Stimulated activated CD4-positive, alpha-beta T cell treated with anti-CD3 and anti-CD28 coated beads, Interleukin-15, amount 100 ng/mL, for 48 hours (primary cell): ENCODE measurements at regions not wholly inside any gene's neighbourhood (a gene's known extent, or its start where the extent isn't known, plus 50 kb on each side); places are given as distances from the start of the nearest gene placed in this dataset.

ENCODE experiments used
- DNase-seq, 2 donors: peaks; one replicate each; pipeline ENCODE4 v3.0.0-alpha.2; 2020; ENCODE audit warnings: low read depth in 2 of 2

DNA sequence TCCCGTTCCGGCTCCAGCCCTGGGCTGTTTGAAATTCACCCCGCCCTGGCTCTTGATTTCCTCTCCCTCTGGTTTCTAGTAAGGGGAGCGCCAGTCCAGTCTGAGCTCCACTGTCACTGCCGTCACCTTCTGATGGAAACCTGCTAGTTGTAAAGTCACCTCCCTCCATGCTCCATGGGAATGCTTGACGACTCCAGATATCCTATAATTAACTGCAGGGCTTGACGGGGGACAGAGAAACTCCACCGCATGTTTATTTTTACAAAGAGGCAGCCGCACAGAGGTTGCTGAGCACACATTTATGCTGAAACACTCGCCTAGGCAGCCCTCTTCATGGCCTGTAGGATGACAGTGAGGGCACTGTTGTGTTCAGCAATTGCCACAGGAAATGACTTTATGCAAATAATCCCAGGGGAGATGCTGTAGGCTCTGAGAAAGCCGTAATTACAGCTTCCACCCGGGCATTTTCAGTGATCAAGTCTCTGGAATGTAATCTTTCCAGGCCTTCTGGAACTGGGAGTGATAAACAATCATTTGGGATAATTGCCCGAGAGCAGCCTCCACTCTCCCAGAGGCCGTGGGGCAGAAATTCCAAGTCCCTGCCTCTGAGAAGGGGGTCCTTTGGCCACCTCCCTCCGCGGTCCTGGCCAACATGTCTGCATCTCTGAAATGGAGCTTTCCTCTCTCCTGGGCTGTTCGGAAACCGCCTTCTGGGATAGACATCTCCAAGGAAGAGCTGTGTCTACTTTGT is 300.5 kb downstream of the KLF6 start:
- no peak for DNase-seq

DNA sequence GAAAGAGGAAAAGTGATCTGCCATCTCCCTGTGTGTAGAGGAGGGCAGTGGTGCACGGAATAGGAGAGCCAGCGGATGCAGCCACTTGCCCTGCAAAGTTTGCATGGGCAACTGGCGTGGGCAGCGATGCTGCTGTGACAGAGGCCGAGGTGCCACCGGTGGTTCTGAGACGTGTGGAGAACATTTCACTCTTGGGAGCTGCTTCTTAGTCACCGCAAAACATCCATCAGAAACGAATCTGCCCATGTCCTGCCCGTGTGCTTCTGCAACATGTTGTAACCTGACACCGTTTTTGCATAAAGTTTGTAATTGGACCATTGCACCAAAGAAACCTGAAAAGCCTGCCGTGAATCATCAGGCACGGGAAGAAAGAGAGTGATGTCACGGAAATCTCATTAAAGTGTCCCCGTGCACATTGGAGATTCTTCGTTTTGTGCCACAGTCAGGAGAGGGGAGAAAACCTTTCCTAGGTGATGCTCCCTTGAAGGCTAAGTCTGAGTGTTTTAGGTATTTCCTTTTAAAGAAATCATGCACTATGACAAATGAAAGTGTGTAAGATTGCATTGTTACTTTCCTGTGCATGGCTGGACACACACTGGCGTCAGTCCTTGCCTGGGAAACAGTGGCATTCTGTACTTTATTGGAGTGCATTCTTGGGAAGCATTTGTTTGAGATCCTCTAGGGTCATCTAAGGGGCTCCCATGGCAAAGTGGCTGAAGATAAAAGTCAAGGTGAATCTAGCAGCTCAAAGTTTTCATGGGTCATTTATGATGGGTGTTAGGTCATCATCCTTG is 302.6 kb downstream of the KLF6 start:
- peak in 1 of 2 donors; percentile 10 for DNase-seq

DNA sequence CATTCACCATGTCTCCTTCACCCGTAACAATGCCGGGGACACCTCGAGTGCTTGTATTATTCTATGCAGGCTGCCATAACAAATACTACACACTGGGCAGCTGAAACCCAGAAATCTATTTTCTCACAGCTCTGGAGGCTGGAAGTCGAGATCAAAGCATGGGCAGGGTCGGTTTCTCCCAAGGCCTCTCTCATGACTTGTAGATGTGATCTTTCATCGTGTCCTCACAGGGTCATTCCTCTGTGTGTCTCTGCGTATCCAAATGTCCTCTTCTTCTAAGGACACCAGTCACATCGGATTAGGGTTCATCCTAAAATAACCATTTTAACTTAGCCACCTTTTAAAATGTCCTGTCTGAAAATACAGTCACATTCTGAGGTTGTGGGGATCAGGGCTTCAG is 303.5 kb downstream of the KLF6 start:
- DNase-seq, result no peak

DNA sequence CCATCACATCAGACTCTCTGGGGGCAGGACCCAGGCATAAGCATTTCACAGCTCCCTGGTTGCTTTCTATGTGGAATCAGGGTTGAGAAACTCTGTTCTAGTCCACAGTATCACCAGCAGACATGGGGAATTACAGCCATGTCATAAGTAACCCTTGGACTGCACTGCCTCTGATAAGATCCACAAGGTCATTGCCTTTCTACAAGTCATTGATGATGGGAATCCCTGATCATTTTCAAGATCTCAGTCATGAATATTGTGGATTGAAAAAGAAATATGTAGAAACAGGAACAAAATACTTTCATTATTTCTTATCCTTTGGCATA is 304.1 kb downstream of the KLF6 start:
- DNase-seq, result no peak

DNA sequence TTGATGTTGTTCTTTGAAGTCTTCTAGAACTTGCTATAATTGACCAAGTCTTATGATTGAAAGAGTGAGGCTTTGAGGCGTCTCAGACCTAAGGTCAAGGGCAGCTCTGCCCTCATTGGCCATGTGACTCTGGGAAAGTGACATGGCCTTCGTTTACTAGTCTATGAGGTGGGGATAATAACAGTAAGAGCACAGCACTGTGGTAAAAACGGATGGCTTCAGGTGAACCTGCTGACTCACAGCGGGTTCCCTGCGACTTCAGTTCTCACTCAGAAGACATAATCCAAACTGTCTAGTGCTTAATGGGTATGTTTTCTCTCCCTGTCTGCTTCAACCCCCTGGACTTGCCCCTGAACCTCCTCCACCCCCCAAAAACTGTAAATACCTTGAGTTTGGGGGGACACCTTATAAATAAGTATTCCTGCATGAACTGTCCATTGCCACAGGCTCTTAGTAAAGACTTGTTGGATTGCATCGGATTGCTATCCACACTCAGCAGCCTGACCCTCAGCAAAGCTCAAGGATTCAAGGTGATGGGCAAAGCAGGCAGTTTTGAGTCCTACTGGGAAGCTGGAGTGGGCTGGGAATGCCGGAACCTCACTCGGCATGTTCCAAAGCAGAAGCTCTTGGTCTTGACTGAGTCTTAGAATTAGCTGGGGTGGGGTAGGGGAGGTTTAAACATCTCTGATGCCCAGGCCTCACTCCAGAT is 304.6 kb downstream of the KLF6 start:
- DNase-seq, result no peak

DNA sequence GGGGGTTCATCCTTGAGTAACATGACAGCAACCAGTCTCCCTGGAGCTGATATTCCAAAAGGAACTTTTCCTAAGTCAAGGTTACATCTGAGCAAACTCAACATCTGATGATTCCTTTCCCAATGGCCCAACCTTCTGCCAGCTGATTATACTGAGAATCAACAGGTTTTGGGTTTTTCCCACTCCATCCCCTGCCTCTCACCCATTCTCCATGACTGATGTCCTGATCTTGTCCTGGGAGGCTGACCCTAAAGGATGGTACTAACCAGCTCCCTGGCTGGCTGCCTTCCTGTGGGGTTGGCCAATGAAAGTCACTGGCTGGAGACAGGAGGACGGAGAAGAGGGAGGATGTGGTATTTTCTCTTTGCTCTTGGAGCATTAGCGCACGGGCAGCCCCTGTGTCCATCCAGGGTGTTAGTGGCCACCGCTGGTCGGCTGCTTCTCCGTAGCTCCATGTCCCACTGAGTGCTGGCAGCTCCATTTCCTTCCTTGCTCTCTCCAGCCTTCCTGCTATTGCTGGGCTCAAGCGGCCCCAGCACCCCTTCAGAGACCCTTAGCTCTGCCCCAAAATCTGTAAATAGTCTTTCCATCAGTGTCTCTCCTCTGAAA is 306.2 kb upstream of the PITRM1 start:
- no peak for DNase-seq

DNA sequence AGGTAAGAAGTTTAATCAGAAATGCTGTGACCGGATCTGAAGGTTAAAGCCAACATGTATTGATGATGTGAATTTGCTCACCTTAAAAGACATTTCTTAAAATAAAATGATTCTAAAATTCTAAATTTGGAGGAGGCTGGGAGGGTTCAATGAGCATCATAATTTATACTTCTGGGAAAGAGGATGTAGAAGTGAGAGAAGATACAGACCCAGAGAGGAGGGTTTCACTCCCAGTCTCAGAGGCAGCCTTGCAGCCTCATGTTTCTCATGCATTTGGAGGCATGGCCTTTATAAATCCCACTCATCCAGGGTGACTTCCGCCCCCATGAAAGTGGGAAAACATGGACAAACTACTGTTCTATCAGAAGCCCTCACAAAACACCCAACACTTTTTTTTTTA is 305.6 kb upstream of the PITRM1 start:
- no peak for DNase-seq

DNA sequence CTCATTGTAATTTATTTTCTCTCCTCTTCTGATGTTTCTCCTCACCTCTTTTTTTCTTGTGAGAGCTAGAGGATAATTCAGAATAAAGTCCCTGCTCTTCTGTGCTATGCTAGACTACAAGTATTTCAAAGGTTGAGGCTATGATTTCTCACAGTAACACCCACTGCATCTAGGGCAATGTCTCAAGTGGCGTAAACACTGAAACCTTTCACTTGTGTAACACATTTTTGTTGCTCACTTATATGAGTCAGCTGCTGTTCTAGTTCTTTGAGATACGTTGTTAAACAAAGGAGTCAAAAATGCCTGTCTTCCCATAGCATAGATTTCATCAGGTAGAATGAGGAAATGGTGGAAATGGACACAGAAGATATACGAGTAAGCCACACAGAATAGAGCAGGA is 305.1 kb upstream of the PITRM1 start:
- DNase-seq, result no peak

DNA sequence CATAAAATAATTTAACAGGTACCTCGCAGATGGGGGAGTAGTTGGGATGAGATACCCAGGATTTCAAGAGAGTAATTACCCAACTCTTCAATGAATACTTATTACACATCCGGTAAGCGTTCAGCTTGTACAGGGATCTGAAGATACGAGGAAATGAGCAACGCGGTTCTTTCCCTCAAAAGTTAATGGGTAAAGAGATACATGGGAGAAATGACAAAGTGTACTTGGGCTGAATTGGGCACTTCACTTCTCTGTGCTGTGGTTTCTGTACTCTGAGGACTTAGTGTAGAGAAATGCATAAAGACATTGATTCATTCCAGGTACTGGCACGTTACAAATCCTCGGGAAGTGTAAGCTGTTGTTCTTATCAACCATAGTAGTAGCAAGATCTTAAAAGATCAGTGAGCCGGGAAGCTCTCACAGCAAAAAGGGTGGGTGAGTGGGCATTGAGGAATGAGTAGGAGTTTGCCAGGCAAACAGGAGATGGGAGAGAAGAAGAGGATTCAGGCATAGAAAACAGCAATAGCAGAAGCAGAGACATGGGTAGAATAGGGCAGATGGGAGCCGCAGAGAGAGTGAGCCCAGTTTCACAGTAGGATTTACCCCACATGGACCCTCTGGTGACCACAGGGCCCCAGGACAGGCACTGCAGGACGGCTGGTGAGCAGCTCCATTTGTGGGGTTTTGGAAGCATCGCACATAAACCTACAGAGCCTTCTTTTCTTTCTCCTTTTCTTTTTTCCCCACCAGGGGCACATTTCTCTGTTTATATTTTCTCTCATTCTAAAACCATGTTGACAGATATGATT is 304.3 kb upstream of the PITRM1 start:
- no peak for DNase-seq

DNA sequence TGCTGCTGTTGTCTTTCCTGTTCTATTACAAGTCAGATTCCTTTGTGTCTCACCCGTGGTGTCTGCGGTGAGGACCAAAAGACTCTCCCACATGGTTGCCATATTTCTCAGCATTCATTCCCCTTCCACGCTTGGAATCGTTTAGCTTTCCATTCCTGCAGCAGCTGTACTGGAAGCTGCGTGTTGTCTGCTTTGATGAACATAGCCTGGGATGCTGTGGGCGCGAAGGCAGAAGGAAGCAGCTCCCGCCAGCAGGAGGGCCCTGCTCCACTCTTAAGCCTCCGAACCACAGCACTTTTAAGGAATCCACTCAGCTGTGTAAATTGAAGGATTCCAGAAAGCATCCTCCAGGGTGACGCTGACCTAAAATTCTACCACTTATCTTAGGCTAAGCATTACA is 303.6 kb upstream of the PITRM1 start:
- DNase-seq, result no peak

DNA sequence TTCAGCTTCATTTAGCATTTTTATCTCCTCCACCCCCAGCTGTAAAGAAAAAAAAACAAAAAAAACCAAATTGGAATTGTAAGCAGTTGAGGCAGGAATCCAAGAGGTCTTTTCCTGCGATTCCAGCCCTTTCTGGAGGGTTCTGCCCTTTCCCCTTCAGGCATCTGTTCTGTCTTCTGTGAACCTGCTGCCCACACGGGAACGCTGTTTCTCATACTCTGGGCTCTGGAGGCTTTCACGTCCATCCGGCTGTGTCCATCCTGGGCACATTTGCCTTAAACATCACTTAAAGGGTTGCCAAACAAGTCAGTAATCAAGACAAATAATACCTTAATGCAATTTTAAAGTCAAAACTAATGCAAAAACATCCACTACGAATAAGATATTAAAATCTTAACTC is 302.8 kb upstream of the PITRM1 start:
- no peak for DNase-seq

DNA sequence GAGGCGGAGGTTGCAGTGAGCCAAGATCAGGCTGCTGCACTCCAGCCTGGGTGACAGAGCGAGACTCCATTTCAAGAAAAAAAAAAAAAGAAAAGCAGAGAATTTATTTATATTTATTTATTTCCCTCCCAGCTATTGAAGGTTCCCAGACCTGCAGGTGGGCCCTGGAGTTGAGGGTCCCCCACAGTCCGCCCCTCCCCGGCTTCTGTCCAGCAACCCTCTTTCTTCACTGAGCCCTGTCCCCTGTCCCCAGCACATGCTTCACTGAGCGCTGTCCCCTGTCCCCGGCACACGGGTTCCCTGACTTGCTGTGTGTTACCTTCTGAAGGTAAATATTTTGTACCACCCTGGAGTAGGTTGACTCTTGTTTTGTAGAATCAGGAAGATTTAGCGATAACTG is 301.7 kb upstream of the PITRM1 start:
- no peak for DNase-seq

DNA sequence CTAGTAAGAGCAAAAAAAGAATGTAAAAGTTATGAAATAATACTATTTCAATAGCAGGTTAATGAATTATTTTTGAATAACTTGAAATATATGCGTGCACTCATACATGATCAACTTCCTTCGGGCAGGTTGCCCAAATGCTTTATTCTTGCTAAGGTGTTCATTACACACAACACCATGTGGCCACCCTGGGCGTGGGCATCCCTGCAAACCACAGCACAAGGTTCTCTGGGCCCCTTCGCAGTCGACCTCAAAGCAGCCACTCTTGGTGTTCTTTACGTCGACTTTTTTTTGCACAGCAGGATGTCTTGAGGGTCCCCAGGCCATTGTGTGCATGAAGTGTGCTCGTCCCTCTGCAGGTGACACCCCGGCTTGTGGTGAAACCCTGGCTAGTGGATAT is 300.7 kb upstream of the PITRM1 start:
- DNase-seq, result no peak

DNA sequence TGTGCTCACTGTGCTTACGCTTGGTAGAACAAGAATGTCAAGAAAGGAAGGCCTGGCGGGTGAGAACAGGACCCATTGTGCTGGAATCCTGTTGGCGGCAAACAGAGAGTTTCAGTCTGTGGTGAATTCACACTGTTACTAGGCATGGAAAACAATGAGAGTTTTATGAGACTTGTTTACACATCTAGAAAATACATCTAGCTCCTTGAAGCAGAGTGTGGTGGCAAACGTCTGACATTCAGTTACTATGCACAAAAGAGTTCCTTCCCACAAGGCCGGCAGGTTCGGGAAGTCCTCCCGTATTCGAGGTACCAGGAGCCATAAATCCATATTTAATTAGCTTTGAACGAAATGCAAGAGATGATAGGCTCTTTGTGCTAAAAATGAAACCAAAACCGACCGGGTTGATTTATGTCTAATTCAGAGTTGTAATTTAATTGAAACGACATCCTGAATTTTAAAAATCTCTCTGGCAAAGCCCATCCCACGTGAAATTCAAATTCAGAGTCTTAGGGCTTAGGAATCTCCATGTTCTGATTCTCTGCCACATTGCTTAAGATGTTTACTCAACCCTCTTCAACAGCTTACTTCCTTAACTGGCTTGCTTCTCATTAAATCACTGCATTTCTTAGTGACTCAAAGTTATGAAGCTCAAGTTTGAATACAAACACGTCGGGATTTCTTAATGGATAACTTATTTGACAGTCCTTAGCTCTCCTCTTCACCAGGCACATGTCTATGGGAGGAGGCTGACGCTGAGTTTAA is 299.9 kb upstream of the PITRM1 start:
- no peak for DNase-seq

DNA sequence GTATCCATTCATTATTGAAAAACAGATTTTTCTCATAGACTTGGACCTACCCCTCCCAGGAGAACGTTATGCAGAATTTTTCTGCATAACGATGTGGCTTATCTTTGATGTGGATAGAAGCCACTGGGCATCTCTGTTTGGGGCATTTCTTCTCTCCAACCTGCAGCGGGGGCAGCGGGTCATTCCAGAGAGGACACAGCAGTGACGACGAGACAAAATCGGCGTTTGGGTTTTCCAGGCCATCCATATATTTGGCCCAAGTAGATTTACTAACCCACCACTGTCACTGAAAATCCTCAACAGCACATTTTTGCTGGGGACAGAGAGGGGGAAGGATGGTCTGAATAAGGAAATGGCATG is 299.3 kb upstream of the PITRM1 start:
- no peak for DNase-seq

DNA sequence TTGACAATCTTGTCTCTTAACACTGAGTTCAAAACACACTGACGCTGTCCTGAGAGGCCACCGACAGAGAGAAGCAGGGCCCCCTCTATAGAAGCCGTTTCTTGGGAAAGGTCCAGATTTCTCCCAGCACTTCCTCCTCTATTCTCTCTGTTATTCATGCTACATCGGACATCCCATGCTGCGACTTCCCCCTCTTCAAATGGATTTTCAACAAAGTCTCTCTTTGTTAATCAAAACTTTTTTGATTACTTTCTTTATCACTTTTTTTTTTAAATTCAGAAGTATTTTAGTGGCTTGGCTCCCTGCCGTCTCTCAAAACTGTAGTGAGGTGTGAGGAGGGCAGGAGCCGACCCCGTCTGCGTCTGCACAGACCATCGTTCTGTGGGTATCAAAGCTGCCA is 298.9 kb upstream of the PITRM1 start:
- DNase-seq, result no peak

DNA sequence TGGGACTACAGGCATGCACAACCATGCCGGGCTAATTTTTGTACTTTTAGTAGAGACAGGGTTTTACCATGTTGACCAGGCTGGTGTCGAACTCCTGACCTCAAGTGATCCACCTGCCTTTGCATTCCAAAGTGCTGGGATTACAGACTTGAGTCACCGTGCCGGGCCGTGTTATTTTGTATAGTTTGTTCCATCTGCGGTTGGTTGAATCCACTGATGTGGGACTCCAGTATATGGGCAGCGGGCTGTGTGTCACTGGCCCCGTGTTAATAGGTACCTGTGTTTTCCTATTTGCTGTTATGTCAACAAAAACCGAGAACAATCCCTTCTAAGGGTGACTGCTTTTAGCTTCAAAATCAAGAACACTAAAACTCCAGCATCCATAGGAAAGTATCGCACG is 297.6 kb upstream of the PITRM1 start:
- no peak for DNase-seq

DNA sequence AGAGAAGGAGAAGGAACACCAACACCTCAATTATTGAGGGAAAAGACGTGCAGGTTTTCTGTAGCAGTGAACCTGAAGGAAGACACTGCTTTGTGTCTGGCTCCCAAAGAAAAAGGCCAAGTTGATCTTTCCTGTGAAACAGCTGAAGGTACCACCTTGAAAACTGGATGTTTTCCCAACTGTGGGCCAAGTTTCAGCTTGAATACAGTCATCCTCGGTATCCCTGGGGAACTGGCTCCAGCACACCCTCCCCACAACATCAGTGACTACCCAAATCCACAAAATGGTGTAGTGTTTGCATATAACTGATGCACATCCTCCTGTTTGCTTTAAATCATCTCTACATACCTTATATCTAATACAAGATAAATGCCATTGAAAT is 297.0 kb upstream of the PITRM1 start:
- no peak for DNase-seq

DNA sequence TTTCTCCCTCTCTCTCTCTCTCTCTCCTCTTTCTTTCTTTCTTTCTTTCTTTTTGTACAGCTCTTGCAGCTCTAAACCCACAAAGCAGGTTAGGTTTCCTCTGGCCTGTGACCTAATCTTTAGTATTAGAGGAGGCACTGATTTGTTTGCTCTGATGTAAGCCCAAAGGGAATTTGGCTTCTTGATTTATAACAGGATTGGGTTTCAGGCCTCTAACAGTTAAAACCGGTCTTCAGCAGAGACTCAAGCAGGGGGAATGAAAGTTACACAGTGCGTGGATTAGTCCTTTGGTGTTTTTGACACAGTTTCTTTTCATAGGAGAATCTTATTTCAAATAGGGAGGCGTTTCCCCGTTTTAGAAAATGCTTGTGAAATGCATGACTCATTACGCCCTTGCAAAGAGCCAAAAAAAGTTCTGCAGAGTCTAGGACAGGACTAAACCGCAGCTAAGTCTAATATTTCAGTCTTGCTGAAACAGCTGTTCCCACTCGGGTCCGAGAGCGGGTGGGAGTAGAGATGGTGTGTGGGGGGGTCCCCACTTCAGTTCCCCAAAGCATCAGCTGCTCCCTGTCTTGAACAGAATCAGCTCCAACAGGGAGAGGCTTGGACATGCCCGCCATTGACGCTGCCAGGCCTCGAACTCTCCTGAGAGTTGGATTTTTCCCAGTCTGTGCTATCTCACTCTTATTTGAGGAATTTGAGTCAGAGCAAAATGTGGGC is 296.5 kb upstream of the PITRM1 start:
- DNase-seq, result no peak
